ENCODE measurements at regions not wholly inside any gene's neighbourhood (a gene's known extent, or its start where the extent isn't known, plus 50 kb on each side); places are given as distances from the start of the nearest gene placed in this dataset.

GRCh38 chr18:31241425-31241824 lies 76.5 kb upstream of the DSG1 start:
- no peak for TF ChIP-seq POLR2A (IDR thresholded peaks at IDR 0.05)
- no peak for TF ChIP-seq CTCF (IDR thresholded peaks at IDR 0.05)

Data from uterus (tissue), 2 donors.